CD4-positive, alpha-beta T cell treated with Interleukin-4 for 4 hours (primary cell): ENCODE measurements at regions not wholly inside any gene's neighbourhood (a gene's known extent, or its start where the extent isn't known, plus 50 kb on each side); places are given as distances from the start of the nearest gene placed in this dataset.

Source experiments
- DNase-seq: peaks from one replicate; pipeline ENCODE4 v3.0.0-alpha.2; 2020

GRCh38 chr21:19712441-19712840 lies 1285.8 kb upstream of the NCAM2 start:
- DNase-seq: no peak

- no peak for DNase-seq
These were observed 1284.9 kb upstream of the NCAM2 start for GRCh38 chr21:19713313-19713712.

- DNase-seq: no peak
These were observed 1274.1 kb upstream of the NCAM2 start for GRCh38 chr21:19724081-19724480.

GRCh38 chr21:19731251-19731650 lies 1267.0 kb upstream of the NCAM2 start:
- DNase-seq: no peak

GRCh38 chr21:19759836-19760235 lies 1238.4 kb upstream of the NCAM2 start:
- DNase-seq: no peak

GRCh38 chr21:19767546-19767945 lies 1230.7 kb upstream of the NCAM2 start:
- no peak for DNase-seq

- DNase-seq: no peak
These were observed 1226.3 kb upstream of the NCAM2 start for GRCh38 chr21:19771881-19772280.

GRCh38 chr21:19776076-19776475 lies 1222.1 kb upstream of the NCAM2 start:
- no peak for DNase-seq

GRCh38 chr21:19781881-19782652 lies 1216.1 kb upstream of the NCAM2 start:
- DNase-seq: no peak

GRCh38 chr21:19785941-19786340 lies 1212.3 kb upstream of the NCAM2 start:
- DNase-seq: no peak

- no peak for DNase-seq
These were observed 1206.2 kb upstream of the NCAM2 start for GRCh38 chr21:19792004-19792403.

- DNase-seq: no peak
These were observed 1191.0 kb upstream of the NCAM2 start for GRCh38 chr21:19807201-19807600.

- DNase-seq: no peak
These were observed 1187.4 kb upstream of the NCAM2 start for GRCh38 chr21:19810779-19811178.

- no peak for DNase-seq
These were observed 1167.8 kb upstream of the NCAM2 start for GRCh38 chr21:19830446-19830845.

- DNase-seq: no peak
These were observed 1165.7 kb upstream of the NCAM2 start for GRCh38 chr21:19832551-19832950.

GRCh38 chr21:19833082-19833481 lies 1165.1 kb upstream of the NCAM2 start:
- no peak for DNase-seq

GRCh38 chr21:19842601-19843000 lies 1155.6 kb upstream of the NCAM2 start:
- no peak for DNase-seq

GRCh38 chr21:19844334-19844733 lies 1153.9 kb upstream of the NCAM2 start:
- DNase-seq: no peak

GRCh38 chr21:19850157-19850556 lies 1148.1 kb upstream of the NCAM2 start:
- DNase-seq: no peak

GRCh38 chr21:19853061-19853460 lies 1145.1 kb upstream of the NCAM2 start:
- no peak for DNase-seq

- DNase-seq: no peak
These were observed 1144.3 kb upstream of the NCAM2 start for GRCh38 chr21:19853709-19854575.

- DNase-seq: no peak
These were observed 1142.7 kb upstream of the NCAM2 start for GRCh38 chr21:19855522-19855921.

- DNase-seq: no peak
These were observed 1133.7 kb upstream of the NCAM2 start for GRCh38 chr21:19864476-19864875.

- DNase-seq: no peak
These were observed 1127.5 kb upstream of the NCAM2 start for GRCh38 chr21:19870682-19871081.
